ENCODE measurements at regions not wholly inside any gene's neighbourhood (a gene's known extent, or its start where the extent isn't known, plus 50 kb on each side); places are given as distances from the start of the nearest gene placed in this dataset.
A peak's percentile ranks its signal among the peaks of the same experiment; 100 is the strongest.

- WGBS, 5 donors = 89 to 93% (median 91%) methylated on average over 2 of the region's 2 CpGs
- TF ChIP-seq POLR2A (IDR thresholded peaks at IDR 0.05) (no peak), POLR2AphosphoS5 (IDR thresholded peaks at IDR 0.05) (no peak), CTCF (IDR thresholded peaks at IDR 0.05 in 8 of 11, conservative IDR thresholded peaks at IDR 0.05 in 3 of 11) (no peak)
Measured at GRCh38 chr9:88659126-88659525, 124.1 kb downstream of the NXNL2 start.

GRCh38 chr9:88660611-88661010 is 125.6 kb downstream of the NXNL2 start:
- H3K4me1 ChIP-seq = no peaks in the 10 kb centered on the region
- TF ChIP-seq POLR2A (IDR thresholded peaks at IDR 0.05) (no peak), POLR2AphosphoS5 (IDR thresholded peaks at IDR 0.05) (no peak), CTCF (IDR thresholded peaks at IDR 0.05 in 8 of 11, conservative IDR thresholded peaks at IDR 0.05 in 3 of 11) (peak in 2 of 11 experiments; percentile 13 to 20)
- DNase-seq = no peak
- no peaks in the 10 kb centered on the region for H3K36me3 ChIP-seq
- no peaks in the 10 kb centered on the region for H3K9me3 ChIP-seq
- intact Hi-C loops (cut with DNase I; ENCODE audit: low total_unique reads) = no loop called here
- WGBS, 5 donors = 26 to 42% (median 38%) methylated on average over 1 of the region's 1 CpG
- H3K27me3 ChIP-seq (replicated peaks in 1 of 7) = no peaks in the 10 kb centered on the region
- no peak overlapping the region for H3K4me3 ChIP-seq
- H3K27ac ChIP-seq = no peak overlapping the region

More at GRCh38 chr9:88659126-88659525, 124.1 kb downstream of the NXNL2 start:
- intact Hi-C loops (cut with DNase I; ENCODE audit: low total_unique reads) = no loop called here
- Histone ChIP-seq H3K4me1 (no peaks in the 10 kb centered on the region), H3K36me3 (no peaks in the 10 kb centered on the region), H3K27ac (no peak overlapping the region), H3K4me3 (no peak overlapping the region), H3K27me3 (replicated peaks in 1 of 7) (no peaks in the 10 kb centered on the region), H3K9me3 (no peaks in the 10 kb centered on the region)
- no peak for DNase-seq

- no peaks in the 10 kb centered on the region for H3K27me3 ChIP-seq (replicated peaks in 1 of 7)
- no peak overlapping the region for H3K27ac ChIP-seq
- H3K36me3 ChIP-seq = no peaks in the 10 kb centered on the region
- no peak overlapping the region for H3K4me3 ChIP-seq
- intact Hi-C loops (cut with DNase I; ENCODE audit: low total_unique reads) = no loop called here
- no peaks in the 10 kb centered on the region for H3K4me1 ChIP-seq
- no peak for DNase-seq
- no peak for TF ChIP-seq CTCF (IDR thresholded peaks at IDR 0.05 in 8 of 11, conservative IDR thresholded peaks at IDR 0.05 in 3 of 11)
- no peak for TF ChIP-seq POLR2A (IDR thresholded peaks at IDR 0.05)
- TF ChIP-seq POLR2AphosphoS5 (IDR thresholded peaks at IDR 0.05) = no peak
- WGBS, 5 donors = 62 to 99% (median 78%) methylated on average over 3 of the region's 3 CpGs
- no peaks in the 10 kb centered on the region for H3K9me3 ChIP-seq
Measured at GRCh38 chr9:88661759-88662158, 126.8 kb downstream of the NXNL2 start.

GRCh38 chr9:88663771-88664419 is 128.9 kb downstream of the NXNL2 start:
- 71 to 98% (median 83%) methylated on average over 4 of the region's 4 CpGs for WGBS, 5 donors
- TF ChIP-seq POLR2AphosphoS5 (IDR thresholded peaks at IDR 0.05) (no peak), CTCF (IDR thresholded peaks at IDR 0.05 in 8 of 11, conservative IDR thresholded peaks at IDR 0.05 in 3 of 11) (no peak), POLR2A (IDR thresholded peaks at IDR 0.05) (no peak)
- Histone ChIP-seq H3K4me1 (no peaks in the 10 kb centered on the region), H3K4me3 (no peak overlapping the region), H3K27ac (no peak overlapping the region), H3K36me3 (no peaks in the 10 kb centered on the region), H3K27me3 (replicated peaks in 1 of 7) (no peaks in the 10 kb centered on the region), H3K9me3 (no peaks in the 10 kb centered on the region)
- no peak for DNase-seq
- intact Hi-C loops (cut with DNase I; ENCODE audit: low total_unique reads) = no loop called here

Data from spleen (tissue), 11 donors.